Esophagus muscularis mucosa (tissue), 4 donors: ENCODE measurements at regions not wholly inside any gene's neighbourhood (a gene's known extent, or its start where the extent isn't known, plus 50 kb on each side); places are given as distances from the start of the nearest gene placed in this dataset.

ENCODE experiments used
- DNase-seq: peaks from one replicate; pipeline ENCODE4 v3.0.0-alpha.2; 2017; ENCODE audit errors: extremely low spot score
- H3K27ac ChIP-seq, 4 donors: fragments of 200-600 bp; sonication (generic); replicated peaks in 1 of 4; 1 replicate in 3 of 4; 2 replicates in 1 of 4; pipeline ENCODE4 v1.5.1; 2016 to 2019; ENCODE audit warnings: mild to moderate bottlenecking in 1 of 4
- H3K27me3 ChIP-seq, 4 donors: fragments of 200-600 bp; sonication (generic); one replicate each; pipeline versions ENCODE4 v1.5.1 to v1.6.0; 2016 to 2019
- H3K36me3 ChIP-seq, 4 donors: fragments of 200-600 bp; sonication (generic); one replicate each; pipeline ENCODE4 v1.5.1; 2016 to 2019
- H3K4me1 ChIP-seq, 4 donors: fragments of 200-600 bp; sonication (generic); one replicate each; pipeline ENCODE4 v1.5.1; 2016 to 2019
- H3K4me3 ChIP-seq, 4 donors: fragments of 200-600 bp; sonication (generic); 1 replicate in 2 of 4; 2 replicates in 2 of 4; pipeline ENCODE4 v1.5.1; 2016 to 2019; ENCODE audit warnings: mild to moderate bottlenecking in 4 of 4, moderate library complexity in 1 of 4
- H3K9me3 ChIP-seq, 4 donors: fragments of 200-600 bp; sonication (generic); 1 replicate in 3 of 4; 2 replicates in 1 of 4; pipeline ENCODE4 v1.5.1; 2016 to 2019
- EP300 ChIP-seq: sonication (generic); formaldehyde crosslinking; IDR thresholded peaks from one replicate; pipeline ENCODE4 v1.6.1; 2017; ENCODE audit warnings: antibody characterized with exemption
- POLR2A ChIP-seq: fragments of 450-650 bp; IDR thresholded peaks from one replicate; pipeline ENCODE4 v1.6.1; 2017; ENCODE audit warnings: antibody characterized with exemption, moderate library complexity, mild to moderate bottlenecking, low read depth
- POLR2AphosphoS5 ChIP-seq, 2 donors: sonication (generic); formaldehyde crosslinking; IDR thresholded peaks; one replicate each; pipeline ENCODE4 v1.6.1; 2017; ENCODE audit warnings: antibody characterized with exemption in 2 of 2
- WGBS: methylation state at CpG from one replicate; pipeline ENCODE4 v1.1.5; 2018; 5-methylcytosine and 5-hydroxymethylcytosine counted together
- intact Hi-C: fragments of 100-400 bp; cut with DNase I; formaldehyde crosslinking; loops from one replicate; pipeline ENCODE4 v1.15.1; 2023
- TF ChIP-seq, protein P1 (sequence below), 3 experiments: fragments of 200-600 bp in 2 of 3; fragments of 450-650 bp in 1 of 3; sonication (generic) in 2 of 3; IDR thresholded peaks; one replicate each; pipeline ENCODE4 v1.5.1; 2017 to 2019; ENCODE audit warnings: antibody characterized with exemption in 3 of 3, mild to moderate bottlenecking in 2 of 3, moderate library complexity in 1 of 3

DNA sequence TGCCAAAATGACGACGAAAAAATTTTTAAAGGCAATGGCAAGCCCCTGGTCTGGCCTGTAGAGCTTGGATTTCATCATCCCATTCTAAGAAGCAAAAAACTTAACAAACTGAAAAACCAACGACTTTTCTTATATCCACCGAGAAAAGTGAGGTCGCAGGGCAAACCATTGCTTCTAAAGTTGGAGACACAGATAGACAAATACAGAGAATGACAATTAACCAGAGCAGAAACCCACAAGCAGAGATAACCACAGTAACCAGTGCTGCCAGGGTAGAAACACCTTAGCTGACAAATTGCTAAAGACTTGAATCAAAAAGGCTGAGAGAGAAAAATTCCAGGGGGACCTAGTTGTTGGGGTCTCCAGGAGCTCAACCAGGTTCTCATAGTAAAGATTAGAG, 386.5 kb upstream of the SGO1 start:
- H3K27ac ChIP-seq: no peak overlapping the region
- no peak for DNase-seq
- H3K9me3 ChIP-seq: no peaks in the 10 kb centered on the region
- intact Hi-C loops: no loop called here
- no peak overlapping the region for H3K4me3 ChIP-seq
- TF ChIP-seq EP300: no peak
- no peak for TF ChIP-seq POLR2AphosphoS5 (IDR thresholded peaks at IDR 0.05)
- TF ChIP-seq POLR2A: no peak
- TF ChIP-seq, protein P1, sequence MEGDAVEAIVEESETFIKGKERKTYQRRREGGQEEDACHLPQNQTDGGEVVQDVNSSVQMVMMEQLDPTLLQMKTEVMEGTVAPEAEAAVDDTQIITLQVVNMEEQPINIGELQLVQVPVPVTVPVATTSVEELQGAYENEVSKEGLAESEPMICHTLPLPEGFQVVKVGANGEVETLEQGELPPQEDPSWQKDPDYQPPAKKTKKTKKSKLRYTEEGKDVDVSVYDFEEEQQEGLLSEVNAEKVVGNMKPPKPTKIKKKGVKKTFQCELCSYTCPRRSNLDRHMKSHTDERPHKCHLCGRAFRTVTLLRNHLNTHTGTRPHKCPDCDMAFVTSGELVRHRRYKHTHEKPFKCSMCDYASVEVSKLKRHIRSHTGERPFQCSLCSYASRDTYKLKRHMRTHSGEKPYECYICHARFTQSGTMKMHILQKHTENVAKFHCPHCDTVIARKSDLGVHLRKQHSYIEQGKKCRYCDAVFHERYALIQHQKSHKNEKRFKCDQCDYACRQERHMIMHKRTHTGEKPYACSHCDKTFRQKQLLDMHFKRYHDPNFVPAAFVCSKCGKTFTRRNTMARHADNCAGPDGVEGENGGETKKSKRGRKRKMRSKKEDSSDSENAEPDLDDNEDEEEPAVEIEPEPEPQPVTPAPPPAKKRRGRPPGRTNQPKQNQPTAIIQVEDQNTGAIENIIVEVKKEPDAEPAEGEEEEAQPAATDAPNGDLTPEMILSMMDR (IDR thresholded peaks at IDR 0.05): no peak
- no peaks in the 10 kb centered on the region for H3K36me3 ChIP-seq
- no peaks in the 10 kb centered on the region for H3K27me3 ChIP-seq
- 95% methylated on average over 5 of the region's 5 CpGs for WGBS
- H3K4me1 ChIP-seq: no peaks in the 10 kb centered on the region

DNA sequence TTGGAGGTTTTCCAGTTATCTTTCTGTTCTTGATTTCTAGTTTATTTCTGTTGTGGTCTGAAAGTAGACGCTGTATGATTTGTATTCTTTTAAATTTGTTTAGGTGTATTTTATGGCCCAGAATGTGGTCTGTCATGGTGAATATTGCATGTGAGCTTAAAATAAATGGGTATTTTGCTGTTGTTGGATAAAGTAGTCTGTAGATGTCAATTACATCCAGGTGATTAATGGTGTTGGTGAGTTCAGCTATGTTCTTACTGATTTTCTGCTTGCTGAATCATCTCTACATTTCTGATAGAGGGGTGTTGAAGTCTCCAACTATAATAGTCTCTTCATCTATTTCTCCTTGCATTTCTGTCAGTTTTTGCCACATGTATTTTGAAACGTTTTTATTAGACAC, 383.3 kb upstream of the SGO1 start:
- no peak overlapping the region for H3K27ac ChIP-seq
- no peak overlapping the region for H3K4me3 ChIP-seq
- TF ChIP-seq POLR2A: no peak
- TF ChIP-seq POLR2AphosphoS5 (IDR thresholded peaks at IDR 0.05): no peak
- TF ChIP-seq, protein P1 (IDR thresholded peaks at IDR 0.05): no peak
- TF ChIP-seq EP300: no peak
- 31% methylated on average over 2 of the region's 2 CpGs for WGBS
- H3K27me3 ChIP-seq: no peaks in the 10 kb centered on the region
- no peaks in the 10 kb centered on the region for H3K4me1 ChIP-seq
- H3K9me3 ChIP-seq: no peaks in the 10 kb centered on the region
- no peaks in the 10 kb centered on the region for H3K36me3 ChIP-seq
- DNase-seq: no peak
- intact Hi-C loops: no loop called here

DNA sequence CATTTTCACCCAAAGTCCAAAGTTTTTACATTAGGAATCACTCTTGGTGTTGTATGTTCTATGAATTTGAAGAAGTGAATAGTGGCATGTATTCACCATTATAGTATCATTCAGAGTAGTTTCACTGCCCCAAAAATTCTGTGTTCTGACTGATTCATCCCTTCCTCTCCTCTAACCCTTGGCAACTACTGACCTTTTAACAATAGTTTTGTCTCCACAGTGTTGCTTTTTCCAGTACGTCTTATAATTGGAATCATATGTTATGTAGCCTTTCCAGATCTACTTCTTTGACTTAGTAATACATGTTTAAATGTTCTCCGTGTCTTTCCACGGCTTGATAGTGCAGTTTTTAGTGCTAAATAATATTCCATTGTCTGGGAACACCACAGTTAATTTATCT, 379.0 kb upstream of the SGO1 start:
- Histone ChIP-seq H3K4me3 (no peak overlapping the region), H3K36me3 (no peaks in the 10 kb centered on the region), H3K4me1 (no peaks in the 10 kb centered on the region), H3K9me3 (no peaks in the 10 kb centered on the region), H3K27me3 (no peaks in the 10 kb centered on the region), H3K27ac (no peak overlapping the region)
- 80% methylated on average over 3 of the region's 3 CpGs for WGBS
- intact Hi-C loops: no loop called here
- no peak for DNase-seq
- TF ChIP-seq POLR2A (no peak), POLR2AphosphoS5 (IDR thresholded peaks at IDR 0.05) (no peak), EP300 (no peak)
- TF ChIP-seq, protein P1 (IDR thresholded peaks at IDR 0.05): no peak

DNA sequence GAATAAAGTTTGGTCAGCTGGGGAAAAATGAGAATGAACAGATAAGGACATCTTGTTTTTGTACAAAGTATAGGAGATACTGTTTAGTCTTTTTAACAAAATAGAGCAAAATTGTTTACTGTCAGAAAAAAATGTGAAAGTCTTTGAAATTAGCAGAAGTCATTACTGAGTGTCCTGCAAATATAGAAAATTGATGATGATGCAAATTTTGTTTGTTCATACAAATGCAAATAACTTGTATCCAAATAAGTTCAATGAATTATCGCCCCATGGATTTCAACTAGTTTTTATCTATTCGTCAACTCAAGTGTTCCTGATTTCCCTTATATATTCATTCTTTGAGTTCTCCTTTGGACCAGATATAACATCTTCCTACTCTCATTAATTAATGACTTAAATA, 378.0 kb upstream of the SGO1 start:
- 95% methylated on average over 2 of the region's 2 CpGs for WGBS

DNA sequence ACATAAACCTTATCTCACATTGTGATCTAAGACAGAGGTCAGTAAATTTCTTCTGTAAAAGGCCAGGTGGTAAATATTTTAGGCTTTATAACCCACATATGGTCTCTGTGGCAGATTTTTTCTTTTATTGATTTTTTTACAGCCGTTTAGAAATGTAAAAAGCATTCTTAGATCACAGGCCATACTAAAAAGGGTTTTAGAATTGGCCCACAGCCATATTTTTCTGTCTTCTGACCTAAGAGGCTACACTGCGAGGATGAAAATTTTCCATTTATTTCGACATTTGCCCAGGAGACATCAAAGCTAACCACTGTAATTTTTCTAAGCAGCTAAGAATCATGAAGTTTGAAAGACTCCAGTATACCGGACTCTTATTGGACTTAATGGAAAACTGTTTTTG, 377.2 kb upstream of the SGO1 start:
- TF ChIP-seq, protein P1 (IDR thresholded peaks at IDR 0.05): no peak
- TF ChIP-seq EP300 (no peak), POLR2AphosphoS5 (IDR thresholded peaks at IDR 0.05) (no peak), POLR2A (no peak)
- Histone ChIP-seq H3K27ac (no peak overlapping the region), H3K27me3 (no peaks in the 10 kb centered on the region), H3K4me3 (no peak overlapping the region), H3K9me3 (no peaks in the 10 kb centered on the region), H3K36me3 (no peaks in the 10 kb centered on the region), H3K4me1 (no peaks in the 10 kb centered on the region)
- 70% methylated on average over 4 of the region's 4 CpGs for WGBS
- intact Hi-C loops: no loop called here
- no peak for DNase-seq

More for the DNA sequence above, 378.0 kb upstream of the SGO1 start:
- Histone ChIP-seq H3K27ac (no peak overlapping the region), H3K4me1 (no peaks in the 10 kb centered on the region), H3K9me3 (no peaks in the 10 kb centered on the region), H3K27me3 (no peaks in the 10 kb centered on the region), H3K36me3 (no peaks in the 10 kb centered on the region), H3K4me3 (no peak overlapping the region)
- intact Hi-C loops: no loop called here
- DNase-seq: no peak
- no peak for TF ChIP-seq EP300
- no peak for TF ChIP-seq POLR2A
- no peak for TF ChIP-seq POLR2AphosphoS5 (IDR thresholded peaks at IDR 0.05)
- TF ChIP-seq, protein P1 (IDR thresholded peaks at IDR 0.05): no peak
